HL-60 (cell line): ENCODE measurements at regions not wholly inside any gene's neighbourhood (a gene's known extent, or its start where the extent isn't known, plus 50 kb on each side); places are given as distances from the start of the nearest gene placed in this dataset.

Experiments used
- GABPA ChIP-seq: IDR thresholded peaks from 2 replicates; pipeline ENCODE4 v1.6.1; 2012; ENCODE audit warnings: low read depth
- POLR2AphosphoS5 ChIP-seq: IDR thresholded peaks from 2 replicates; pipeline ENCODE4 v1.6.1; 2012; ENCODE audit warnings: low read depth
- SPI1 ChIP-seq: IDR thresholded peaks from 2 replicates; pipeline ENCODE4 v1.6.1; 2012; ENCODE audit warnings: low read depth, mild to moderate bottlenecking, borderline replicate concordance
- TF ChIP-seq, protein P1 (sequence below): IDR thresholded peaks from one replicate; pipeline ENCODE4 v1.5.1; 2011; ENCODE audit warnings: low read length, control low read depth, inconsistent platforms; ENCODE audit not compliant: insufficient read depth
- TF ChIP-seq, protein P2 (sequence below): IDR thresholded peaks from 2 replicates; pipeline ENCODE4 v1.6.1; 2012; ENCODE audit warnings: low read depth; ENCODE audit not compliant: insufficient replicate concordance

DNA sequence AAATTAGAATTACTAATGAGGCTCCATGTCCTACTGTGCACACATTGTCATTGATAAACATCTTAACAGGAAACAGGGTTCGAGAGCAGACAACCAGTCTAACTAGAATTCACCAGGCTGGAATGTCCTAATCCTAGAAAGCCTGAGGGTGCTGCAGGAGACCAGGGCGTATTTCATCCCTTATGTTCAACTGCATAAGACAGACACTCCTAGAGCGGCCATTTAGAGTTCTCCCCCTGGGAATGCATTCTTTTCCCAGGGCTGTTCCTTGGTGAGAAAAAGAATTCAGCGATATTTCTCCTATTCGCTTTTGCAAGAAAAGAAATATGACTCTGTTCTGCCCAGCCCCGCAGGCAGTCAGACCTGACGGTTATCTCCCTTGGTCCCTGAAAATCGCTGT, 486.0 kb downstream of the REEP3 start:
- TF ChIP-seq, protein P1, sequence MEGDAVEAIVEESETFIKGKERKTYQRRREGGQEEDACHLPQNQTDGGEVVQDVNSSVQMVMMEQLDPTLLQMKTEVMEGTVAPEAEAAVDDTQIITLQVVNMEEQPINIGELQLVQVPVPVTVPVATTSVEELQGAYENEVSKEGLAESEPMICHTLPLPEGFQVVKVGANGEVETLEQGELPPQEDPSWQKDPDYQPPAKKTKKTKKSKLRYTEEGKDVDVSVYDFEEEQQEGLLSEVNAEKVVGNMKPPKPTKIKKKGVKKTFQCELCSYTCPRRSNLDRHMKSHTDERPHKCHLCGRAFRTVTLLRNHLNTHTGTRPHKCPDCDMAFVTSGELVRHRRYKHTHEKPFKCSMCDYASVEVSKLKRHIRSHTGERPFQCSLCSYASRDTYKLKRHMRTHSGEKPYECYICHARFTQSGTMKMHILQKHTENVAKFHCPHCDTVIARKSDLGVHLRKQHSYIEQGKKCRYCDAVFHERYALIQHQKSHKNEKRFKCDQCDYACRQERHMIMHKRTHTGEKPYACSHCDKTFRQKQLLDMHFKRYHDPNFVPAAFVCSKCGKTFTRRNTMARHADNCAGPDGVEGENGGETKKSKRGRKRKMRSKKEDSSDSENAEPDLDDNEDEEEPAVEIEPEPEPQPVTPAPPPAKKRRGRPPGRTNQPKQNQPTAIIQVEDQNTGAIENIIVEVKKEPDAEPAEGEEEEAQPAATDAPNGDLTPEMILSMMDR: no peak
- TF ChIP-seq POLR2AphosphoS5 (no peak), SPI1 (no peak), GABPA (no peak)
- TF ChIP-seq, protein P2, sequence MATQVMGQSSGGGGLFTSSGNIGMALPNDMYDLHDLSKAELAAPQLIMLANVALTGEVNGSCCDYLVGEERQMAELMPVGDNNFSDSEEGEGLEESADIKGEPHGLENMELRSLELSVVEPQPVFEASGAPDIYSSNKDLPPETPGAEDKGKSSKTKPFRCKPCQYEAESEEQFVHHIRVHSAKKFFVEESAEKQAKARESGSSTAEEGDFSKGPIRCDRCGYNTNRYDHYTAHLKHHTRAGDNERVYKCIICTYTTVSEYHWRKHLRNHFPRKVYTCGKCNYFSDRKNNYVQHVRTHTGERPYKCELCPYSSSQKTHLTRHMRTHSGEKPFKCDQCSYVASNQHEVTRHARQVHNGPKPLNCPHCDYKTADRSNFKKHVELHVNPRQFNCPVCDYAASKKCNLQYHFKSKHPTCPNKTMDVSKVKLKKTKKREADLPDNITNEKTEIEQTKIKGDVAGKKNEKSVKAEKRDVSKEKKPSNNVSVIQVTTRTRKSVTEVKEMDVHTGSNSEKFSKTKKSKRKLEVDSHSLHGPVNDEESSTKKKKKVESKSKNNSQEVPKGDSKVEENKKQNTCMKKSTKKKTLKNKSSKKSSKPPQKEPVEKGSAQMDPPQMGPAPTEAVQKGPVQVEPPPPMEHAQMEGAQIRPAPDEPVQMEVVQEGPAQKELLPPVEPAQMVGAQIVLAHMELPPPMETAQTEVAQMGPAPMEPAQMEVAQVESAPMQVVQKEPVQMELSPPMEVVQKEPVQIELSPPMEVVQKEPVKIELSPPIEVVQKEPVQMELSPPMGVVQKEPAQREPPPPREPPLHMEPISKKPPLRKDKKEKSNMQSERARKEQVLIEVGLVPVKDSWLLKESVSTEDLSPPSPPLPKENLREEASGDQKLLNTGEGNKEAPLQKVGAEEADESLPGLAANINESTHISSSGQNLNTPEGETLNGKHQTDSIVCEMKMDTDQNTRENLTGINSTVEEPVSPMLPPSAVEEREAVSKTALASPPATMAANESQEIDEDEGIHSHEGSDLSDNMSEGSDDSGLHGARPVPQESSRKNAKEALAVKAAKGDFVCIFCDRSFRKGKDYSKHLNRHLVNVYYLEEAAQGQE: no peak
